Liver (tissue), 8 donors: ENCODE measurements at regions not wholly inside any gene's neighbourhood (a gene's known extent, or its start where the extent isn't known, plus 50 kb on each side); places are given as distances from the start of the nearest gene placed in this dataset.

Experiments used
- DNase-seq: peaks from one replicate; pipeline ENCODE4 v3.0.0-alpha.2; 2017; ENCODE audit warnings: low spot score
- H3K27ac ChIP-seq, 2 donors: one replicate each; pipeline ENCODE4 v1.7.0; 2013; ENCODE audit warnings: inconsistent platforms in 2 of 2, low read length in 2 of 2, control low read depth in 1 of 2, low read depth in 1 of 2, mild to moderate bottlenecking in 1 of 2
- H3K27me3 ChIP-seq, 4 donors: one replicate each; pipeline versions ENCODE4 v1.6.1 to v1.7.0; 2013; ENCODE audit warnings: low read length in 3 of 4, inconsistent platforms in 1 of 4, mild to moderate bottlenecking in 1 of 4, moderate library complexity in 1 of 4; ENCODE audit not compliant: control insufficient read depth in 4 of 4, insufficient read depth in 4 of 4
- H3K36me3 ChIP-seq, 4 donors: one replicate each; pipeline versions ENCODE4 v1.6.1 to v1.7.0; 2013; ENCODE audit warnings: low read length in 3 of 4, mild to moderate bottlenecking in 3 of 4, low read depth in 1 of 4, moderate library complexity in 1 of 4; ENCODE audit not compliant: control insufficient read depth in 4 of 4, insufficient read depth in 3 of 4
- H3K4me1 ChIP-seq, 4 donors: one replicate each; pipeline versions ENCODE4 v1.6.1 to v1.7.0; 2013; ENCODE audit warnings: low read length in 3 of 4, mild to moderate bottlenecking in 3 of 4, moderate library complexity in 1 of 4; ENCODE audit not compliant: control insufficient read depth in 4 of 4, insufficient read depth in 4 of 4
- H3K4me3 ChIP-seq, 3 donors: one replicate each; pipeline versions ENCODE4 v1.6.1 to v1.7.0; 2013; ENCODE audit warnings: low read length in 3 of 3, control low read depth in 1 of 3, low read depth in 1 of 3, mild to moderate bottlenecking in 1 of 3
- H3K9ac ChIP-seq, 2 donors: one replicate each; pipeline ENCODE4 v1.7.0; 2013; ENCODE audit warnings: low read length in 2 of 2, mild to moderate bottlenecking in 2 of 2, moderate library complexity in 2 of 2, control low read depth in 1 of 2, low read depth in 1 of 2
- H3K9me3 ChIP-seq, 4 donors: one replicate each; pipeline versions ENCODE4 v1.6.1 to v1.7.0; 2013; ENCODE audit warnings: low read length in 3 of 4; ENCODE audit not compliant: control insufficient read depth in 4 of 4
- ATF3 ChIP-seq: IDR thresholded peaks from 2 replicates; pipeline ENCODE4 v1.6.1; 2016; ENCODE audit warnings: antibody characterized with exemption
- CTCF ChIP-seq: fragments of 150-350 bp; IDR thresholded peaks from 2 replicates; pipeline ENCODE4 v1.5.1; 2017; ENCODE audit warnings: improper control_type of control experiment, low read depth, low read length; ENCODE audit not compliant: missing input control
- FOXA1 ChIP-seq: IDR thresholded peaks from 2 replicates; pipeline ENCODE4 v1.6.1; 2016; ENCODE audit warnings: antibody characterized with exemption
- FOXA2 ChIP-seq: IDR thresholded peaks from 2 replicates; pipeline ENCODE4 v1.6.1; 2016; ENCODE audit warnings: antibody characterized with exemption
- GABPA ChIP-seq, 2 donors: IDR thresholded peaks in 1 of 2; conservative IDR thresholded peaks in 1 of 2; 2 replicates each; pipeline ENCODE4 v1.6.1; 2016; ENCODE audit warnings: antibody characterized with exemption in 2 of 2, mild to moderate bottlenecking in 1 of 2, moderate library complexity in 1 of 2
- HNF4A ChIP-seq, 2 donors: conservative IDR thresholded peaks; 2 replicates each; pipeline ENCODE4 v1.6.1; 2016; ENCODE audit warnings: antibody characterized with exemption in 2 of 2, mild to moderate bottlenecking in 2 of 2
- HNF4G ChIP-seq: IDR thresholded peaks from 2 replicates; pipeline ENCODE4 v1.6.1; 2016; ENCODE audit warnings: antibody characterized with exemption
- JUND ChIP-seq, 2 donors: IDR thresholded peaks; 2 replicates each; pipeline ENCODE4 v1.6.1; 2016; ENCODE audit warnings: antibody characterized with exemption in 2 of 2
- MAX ChIP-seq: IDR thresholded peaks from 2 replicates; pipeline ENCODE4 v1.6.1; 2016; ENCODE audit warnings: antibody characterized with exemption
- NR2F2 ChIP-seq: IDR thresholded peaks from 2 replicates; pipeline ENCODE4 v1.6.1; 2016; ENCODE audit warnings: antibody characterized with exemption
- RAD21 ChIP-seq, 2 donors: IDR thresholded peaks; 2 replicates each; pipeline ENCODE4 v1.6.1; 2016; ENCODE audit warnings: antibody characterized with exemption in 2 of 2, mild to moderate bottlenecking in 2 of 2
- REST ChIP-seq: IDR thresholded peaks from 2 replicates; pipeline ENCODE4 v1.6.1; 2016; ENCODE audit warnings: antibody characterized with exemption, mild to moderate bottlenecking
- RXRA ChIP-seq, 2 donors: IDR thresholded peaks; 2 replicates each; pipeline ENCODE4 v1.6.1; 2017 to 2018; ENCODE audit warnings: antibody characterized with exemption in 2 of 2, mild to moderate bottlenecking in 1 of 2
- SP1 ChIP-seq: IDR thresholded peaks from 2 replicates; pipeline ENCODE4 v1.6.1; 2018; ENCODE audit warnings: antibody characterized with exemption, mild to moderate bottlenecking
- TAF1 ChIP-seq: conservative IDR thresholded peaks from 2 replicates; pipeline ENCODE4 v1.6.1; 2016; ENCODE audit warnings: antibody characterized with exemption, mild to moderate bottlenecking
- YY1 ChIP-seq: IDR thresholded peaks from 2 replicates; pipeline ENCODE4 v1.6.1; 2016; ENCODE audit warnings: antibody characterized with exemption, mild to moderate bottlenecking
- ZBTB33 ChIP-seq: IDR thresholded peaks from 2 replicates; pipeline ENCODE4 v1.6.1; 2016; ENCODE audit warnings: antibody characterized with exemption
- WGBS: extraction: QIAGEN DNeasy Blood & Tissue Kit; methylation state at CpG from one replicate; pipeline ENCODE4 v1.1.7; 2013; 5-methylcytosine and 5-hydroxymethylcytosine counted together
- donor health status: healthy.
- donor health status: healthy.
- donor health status: healthy.
- donor health status: healthy.
- donor health status: healthy.

DNA sequence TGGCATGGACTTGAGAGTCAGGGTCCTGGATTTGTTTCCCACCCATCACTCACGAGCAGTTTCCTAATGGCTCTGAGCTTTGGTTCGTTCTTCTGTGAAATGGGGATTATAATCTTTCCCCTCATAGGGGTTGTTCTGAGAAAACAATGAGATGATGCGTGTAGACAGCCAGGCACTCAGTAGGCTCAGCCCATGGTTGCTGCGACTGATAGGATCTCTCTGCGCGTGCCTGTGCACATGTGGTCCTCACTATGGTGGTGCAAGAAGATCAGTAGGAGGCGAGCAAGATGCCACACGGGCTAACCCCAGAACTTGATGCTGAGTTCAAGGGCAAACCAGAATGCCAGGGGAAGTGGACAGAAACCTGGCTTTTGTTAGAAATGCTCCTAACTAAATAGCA lies 153.5 kb upstream of the KCNG1 start:
- Histone ChIP-seq H3K4me3 (no peak overlapping the region), H3K9ac (no peak overlapping the region), H3K9me3 (peaks cover 0 to 4% (median 1%) of the 10 kb centered on the region in 4 donors), H3K27me3 (peaks cover 0 to 8% (median 0%) of the 10 kb centered on the region in 4 donors), H3K36me3 (no peaks in the 10 kb centered on the region), H3K27ac (no peak overlapping the region), H3K4me1 (no peaks in the 10 kb centered on the region)
- no peak for DNase-seq
- TF ChIP-seq ATF3 (no peak), HNF4G (no peak), HNF4A (conservative IDR thresholded peaks at IDR 0.05) (no peak), REST (no peak), TAF1 (no peak), FOXA2 (no peak), NR2F2 (no peak), FOXA1 (no peak), GABPA (IDR thresholded peaks at IDR 0.05 in 1 of 2, conservative IDR thresholded peaks at IDR 0.05 in 1 of 2) (no peak), SP1 (no peak), CTCF (no peak), RXRA (IDR thresholded peaks at IDR 0.05) (no peak)
- 81% methylated on average over 8 of the region's 8 CpGs for WGBS

DNA sequence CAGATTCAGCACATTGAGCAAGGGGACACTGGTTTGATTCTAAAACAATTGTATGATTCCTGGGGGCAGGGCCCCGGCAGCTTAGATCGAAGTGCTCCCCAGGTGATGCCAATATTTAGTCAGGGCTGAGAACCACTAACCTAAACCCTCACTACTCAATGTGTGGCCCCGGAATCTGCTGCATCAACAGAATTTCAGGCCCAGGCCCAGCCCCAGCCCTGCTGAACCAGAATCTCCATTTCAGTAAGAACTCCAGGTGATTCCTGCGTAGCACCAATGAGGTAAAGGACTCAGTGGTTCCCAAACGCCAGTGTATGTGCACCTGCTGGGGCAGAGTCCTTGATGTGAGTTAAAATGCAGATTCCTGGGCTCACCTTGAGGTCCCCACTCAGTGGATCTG lies 152.8 kb upstream of the KCNG1 start:
- Histone ChIP-seq H3K4me1 (no peaks in the 10 kb centered on the region), H3K27me3 (peaks cover 0 to 6% (median 0%) of the 10 kb centered on the region in 4 donors), H3K9ac (no peak overlapping the region), H3K27ac (no peak overlapping the region), H3K4me3 (no peak overlapping the region), H3K36me3 (no peaks in the 10 kb centered on the region), H3K9me3 (peaks cover 0 to 4% (median 1%) of the 10 kb centered on the region in 4 donors)
- no peak for DNase-seq
- TF ChIP-seq FOXA2 (no peak), HNF4A (conservative IDR thresholded peaks at IDR 0.05) (no peak), TAF1 (no peak), JUND (IDR thresholded peaks at IDR 0.05) (no peak), HNF4G (no peak), YY1 (no peak), FOXA1 (no peak), ATF3 (no peak), SP1 (no peak), ZBTB33 (no peak), RAD21 (IDR thresholded peaks at IDR 0.05) (no peak), MAX (no peak)
- WGBS: 84% methylated on average over 5 of the region's 5 CpGs
